Endodermal cell (in vitro differentiated cells): ENCODE measurements at regions not wholly inside any gene's neighbourhood (a gene's known extent, or its start where the extent isn't known, plus 50 kb on each side); places are given as distances from the start of the nearest gene placed in this dataset.
A peak's percentile ranks its signal among the peaks of the same experiment; 100 is the strongest.

ENCODE experiments used
- DNase-seq: peaks from one replicate; pipeline ENCODE4 v3.0.0-alpha.2; 2017
- H3K27ac ChIP-seq: 2 replicates; pipeline ENCODE4 v1.5.1; 2013; ENCODE audit warnings: mild to moderate bottlenecking, low read depth, low read length, moderate library complexity
- H3K27me3 ChIP-seq: 2 replicates; pipeline ENCODE4 v1.6.1; 2013; ENCODE audit warnings: mild to moderate bottlenecking, low read length, moderate library complexity; ENCODE audit not compliant: insufficient read depth, control insufficient read depth, poor library complexity, severe bottlenecking
- H3K36me3 ChIP-seq: 2 replicates; pipeline ENCODE4 v1.7.0; 2013; ENCODE audit warnings: mild to moderate bottlenecking, low read length, moderate library complexity; ENCODE audit not compliant: control insufficient read depth, insufficient read depth
- H3K4me1 ChIP-seq: one replicate; pipeline ENCODE4 v1.7.0; 2013; ENCODE audit warnings: low read length; ENCODE audit not compliant: control insufficient read depth, insufficient read depth
- H3K4me3 ChIP-seq: 2 replicates; pipeline ENCODE4 v1.5.1; 2013; ENCODE audit warnings: mild to moderate bottlenecking, low read length, moderate library complexity
- H3K9ac ChIP-seq: 2 replicates; pipeline ENCODE4 v1.6.1; 2013; ENCODE audit warnings: mild to moderate bottlenecking, low read length, moderate library complexity; ENCODE audit not compliant: poor library complexity, severe bottlenecking; ENCODE audit errors: extremely low read depth
- H3K9me3 ChIP-seq: 2 replicates; pipeline ENCODE4 v1.6.1; 2013; ENCODE audit warnings: mild to moderate bottlenecking, low read length, moderate library complexity; ENCODE audit not compliant: control insufficient read depth
- H3K27ac Mint-ChIP-seq: 2 replicates; pipeline ENCODE4 v1.8.0; 2020; ENCODE audit warnings: mixed read lengths
- H3K27me3 Mint-ChIP-seq: 2 replicates; pipeline ENCODE4 v1.8.0; 2021; ENCODE audit warnings: mild to moderate bottlenecking, mixed read lengths; ENCODE audit not compliant: insufficient read depth
- H3K36me3 Mint-ChIP-seq: 2 replicates; pipeline ENCODE4 v1.8.0; 2020; ENCODE audit warnings: low read depth, mixed read lengths
- H3K4me1 Mint-ChIP-seq: 2 replicates; pipeline ENCODE4 v1.8.0; 2020; ENCODE audit warnings: mixed read lengths
- H3K4me3 Mint-ChIP-seq: 2 replicates; pipeline ENCODE4 v1.8.0; 2020; ENCODE audit warnings: mild to moderate bottlenecking, moderate library complexity, mixed read lengths
- H3K9me3 Mint-ChIP-seq: 2 replicates; pipeline ENCODE4 v1.8.0; 2020; ENCODE audit warnings: mild to moderate bottlenecking, mixed read lengths
- WGBS, 2 experiments: methylation state at CpG; one replicate each; pipeline versions ENCODE4 v1.1.5 to v1.1.7; 2013; ENCODE audit warnings: missing lambda C conversion rate in 2 of 2, mixed read lengths in 1 of 2; ENCODE audit not compliant: insufficient coverage in 1 of 2, insufficient read length in 1 of 2; 5-methylcytosine and 5-hydroxymethylcytosine counted together
- TF ChIP-seq, protein P1 (sequence below): fragments of 200-600 bp; sonication (generic); conservative IDR thresholded peaks from 2 replicates; pipeline ENCODE4 v1.5.0; 2021; ENCODE audit warnings: antibody characterized with exemption, mild to moderate bottlenecking

- H3K4me1 Mint-ChIP-seq, result peaks cover 89% of the 10 kb centered on the region
- 30 to 38% methylated on average over 15 to 28 of the region's 30 CpGs for WGBS, 2 experiments
These were observed 126.9 kb downstream of the MRM1 start for GRCh38 chr17:36728030-36728991.

DNA sequence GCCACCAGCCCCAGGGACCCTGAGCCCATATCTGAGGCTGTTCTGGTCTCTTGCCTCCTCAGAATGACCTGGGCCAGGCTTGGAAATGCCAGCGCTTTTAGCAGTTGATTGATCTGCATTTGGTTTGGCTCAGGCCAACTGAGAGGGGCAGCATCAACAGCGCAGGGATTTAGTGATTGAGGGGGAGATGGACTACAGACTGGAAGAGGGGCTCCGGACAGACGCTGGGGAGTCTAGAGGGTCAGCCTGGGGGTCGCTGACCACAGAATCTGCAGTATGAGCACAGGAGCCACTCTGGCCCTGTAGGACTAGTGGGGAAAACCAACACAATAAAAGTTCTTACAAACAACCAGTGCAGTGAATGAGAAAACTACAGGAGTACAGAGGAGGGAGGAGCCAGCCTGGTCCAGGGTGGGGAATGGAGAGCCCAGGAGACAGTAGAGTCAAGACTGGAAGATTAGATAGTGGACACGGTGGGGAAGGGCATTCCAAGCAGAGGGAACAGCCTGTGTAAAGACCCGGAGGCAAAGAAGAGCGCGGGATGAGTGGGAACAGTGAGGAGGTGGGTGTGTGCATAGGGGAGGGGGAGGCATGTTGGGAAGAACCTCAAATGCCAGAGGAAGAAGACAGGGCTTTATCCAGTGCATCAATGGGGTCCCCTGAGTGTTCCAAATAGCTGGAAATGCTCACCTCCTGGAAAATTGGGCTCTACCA is 128.9 kb downstream of the MRM1 start:
- Mint-ChIP-seq H3K27ac (peak overlapping the region; percentile 27), H3K27me3 (no peaks in the 10 kb centered on the region)
- 73 to 84% methylated on average over 3 to 9 of the region's 9 CpGs for WGBS, 2 experiments

More at GRCh38 chr17:36728030-36728991, 126.9 kb downstream of the MRM1 start:
- peak overlapping the region; percentile 95 for H3K27ac Mint-ChIP-seq
- Histone ChIP-seq H3K27ac (no peak overlapping the region), H3K36me3 (no peaks in the 10 kb centered on the region), H3K4me1 (peaks cover 57% of the 10 kb centered on the region), H3K9ac (no peak overlapping the region), H3K9me3 (no peaks in the 10 kb centered on the region), H3K27me3 (no peaks in the 10 kb centered on the region), H3K4me3 (peak overlapping the region; percentile 51)
- peaks cover 1% of the 10 kb centered on the region for H3K36me3 Mint-ChIP-seq
- peak; percentile 75 for DNase-seq
- no peaks in the 10 kb centered on the region for H3K9me3 Mint-ChIP-seq
- TF ChIP-seq, protein P1, sequence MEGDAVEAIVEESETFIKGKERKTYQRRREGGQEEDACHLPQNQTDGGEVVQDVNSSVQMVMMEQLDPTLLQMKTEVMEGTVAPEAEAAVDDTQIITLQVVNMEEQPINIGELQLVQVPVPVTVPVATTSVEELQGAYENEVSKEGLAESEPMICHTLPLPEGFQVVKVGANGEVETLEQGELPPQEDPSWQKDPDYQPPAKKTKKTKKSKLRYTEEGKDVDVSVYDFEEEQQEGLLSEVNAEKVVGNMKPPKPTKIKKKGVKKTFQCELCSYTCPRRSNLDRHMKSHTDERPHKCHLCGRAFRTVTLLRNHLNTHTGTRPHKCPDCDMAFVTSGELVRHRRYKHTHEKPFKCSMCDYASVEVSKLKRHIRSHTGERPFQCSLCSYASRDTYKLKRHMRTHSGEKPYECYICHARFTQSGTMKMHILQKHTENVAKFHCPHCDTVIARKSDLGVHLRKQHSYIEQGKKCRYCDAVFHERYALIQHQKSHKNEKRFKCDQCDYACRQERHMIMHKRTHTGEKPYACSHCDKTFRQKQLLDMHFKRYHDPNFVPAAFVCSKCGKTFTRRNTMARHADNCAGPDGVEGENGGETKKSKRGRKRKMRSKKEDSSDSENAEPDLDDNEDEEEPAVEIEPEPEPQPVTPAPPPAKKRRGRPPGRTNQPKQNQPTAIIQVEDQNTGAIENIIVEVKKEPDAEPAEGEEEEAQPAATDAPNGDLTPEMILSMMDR, result no peak
- H3K27me3 Mint-ChIP-seq, result no peaks in the 10 kb centered on the region
- H3K4me3 Mint-ChIP-seq, result peak overlapping the region; percentile 44

GRCh38 chr17:36730857-36731490 is 129.6 kb downstream of the MRM1 start:
- peaks cover 4% of the 10 kb centered on the region for H3K36me3 Mint-ChIP-seq
- H3K4me3 ChIP-seq, result no peak overlapping the region
- H3K4me1 ChIP-seq, result peaks cover 51% of the 10 kb centered on the region
- no peaks in the 10 kb centered on the region for H3K27me3 ChIP-seq
- 86 to 89% methylated on average over 5 to 6 of the region's 6 CpGs for WGBS, 2 experiments
- TF ChIP-seq, protein P1, result no peak
- no peak for DNase-seq
- peaks cover 75% of the 10 kb centered on the region for H3K4me1 Mint-ChIP-seq
- H3K36me3 ChIP-seq, result no peaks in the 10 kb centered on the region
- no peak overlapping the region for H3K9ac ChIP-seq
- H3K27ac Mint-ChIP-seq, result no peak overlapping the region
- H3K9me3 ChIP-seq, result no peaks in the 10 kb centered on the region
- no peaks in the 10 kb centered on the region for H3K27me3 Mint-ChIP-seq
- H3K9me3 Mint-ChIP-seq, result no peaks in the 10 kb centered on the region
- H3K27ac ChIP-seq, result no peak overlapping the region
- no peak overlapping the region for H3K4me3 Mint-ChIP-seq

More for the DNA sequence above, 128.9 kb downstream of the MRM1 start:
- no peaks in the 10 kb centered on the region for H3K36me3 ChIP-seq
- H3K4me1 Mint-ChIP-seq, result peaks cover 80% of the 10 kb centered on the region
- no peaks in the 10 kb centered on the region for H3K27me3 ChIP-seq
- H3K9me3 Mint-ChIP-seq, result no peaks in the 10 kb centered on the region
- peaks cover 4% of the 10 kb centered on the region for H3K36me3 Mint-ChIP-seq
- peak overlapping the region; percentile 6 for H3K4me3 Mint-ChIP-seq
- H3K9me3 ChIP-seq, result no peaks in the 10 kb centered on the region
- H3K27ac ChIP-seq, result no peak overlapping the region
- no peak for DNase-seq
- no peak overlapping the region for H3K9ac ChIP-seq
- peaks cover 51% of the 10 kb centered on the region for H3K4me1 ChIP-seq
- H3K4me3 ChIP-seq, result no peak overlapping the region
- TF ChIP-seq, protein P1, result no peak
